DND-41 (cell line): ENCODE measurements at regions not wholly inside any gene's neighbourhood (a gene's known extent, or its start where the extent isn't known, plus 50 kb on each side); places are given as distances from the start of the nearest gene placed in this dataset.

ENCODE experiments used
- ATAC-seq: fragments of 200-7000 bp; cut with Tn5 transposase; 3 replicates; pipeline ENCODE4 v1.9.1; 2021; ENCODE audit warnings: low read depth; ENCODE audit not compliant: insufficient read depth
- DNase-seq: peaks from one replicate; pipeline ENCODE4 v3.0.0-alpha.2; 2020
- H2AFZ ChIP-seq: 2 replicates; pipeline ENCODE4 v1.6.0; 2012; ENCODE audit warnings: low read depth, low read length
- H3K27ac ChIP-seq: 2 replicates; pipeline ENCODE4 v1.5.1; 2012; ENCODE audit warnings: low read length, inconsistent platforms
- H3K27me3 ChIP-seq: fragments of 200-600 bp; sonication (generic); 2 replicates; pipeline ENCODE4 v1.6.0; 2012; ENCODE audit warnings: low read length, mild to moderate bottlenecking, inconsistent platforms; ENCODE audit not compliant: insufficient read depth, poor library complexity
- H3K36me3 ChIP-seq: 2 replicates; pipeline ENCODE4 v1.5.1; 2012; ENCODE audit warnings: low read length, inconsistent platforms; ENCODE audit not compliant: insufficient read depth
- H3K4me1 ChIP-seq: 2 replicates; pipeline ENCODE4 v1.5.1; 2012; ENCODE audit warnings: mild to moderate bottlenecking, low read length; ENCODE audit not compliant: insufficient read depth
- H3K4me2 ChIP-seq: 2 replicates; pipeline ENCODE4 v1.6.0; 2012; ENCODE audit warnings: mild to moderate bottlenecking, moderate library complexity, low read length, inconsistent platforms; ENCODE audit not compliant: insufficient read depth
- H3K4me3 ChIP-seq, 2 experiments: fragments of 200-600 bp in 1 of 2; shearing (Covaris generic) in 1 of 2; 2 replicates each; pipeline ENCODE4 v1.5.1; 2012 to 2016; ENCODE audit warnings: inconsistent platforms in 2 of 2, low read length in 2 of 2, mild to moderate bottlenecking in 2 of 2, low read depth in 1 of 2, moderate library complexity in 1 of 2
- H3K79me2 ChIP-seq: 2 replicates; pipeline ENCODE4 v1.6.0; 2012; ENCODE audit warnings: low read length, inconsistent platforms; ENCODE audit not compliant: insufficient read depth
- H3K9ac ChIP-seq: 2 replicates; pipeline ENCODE4 v1.6.0; 2012; ENCODE audit warnings: low read depth, mild to moderate bottlenecking, inconsistent platforms, low read length, moderate library complexity
- H3K9me3 ChIP-seq: 2 replicates; pipeline ENCODE4 v1.5.1; 2012; ENCODE audit warnings: low read length, moderate library complexity, mild to moderate bottlenecking, inconsistent platforms; ENCODE audit not compliant: insufficient read depth, severe bottlenecking
- H4K20me1 ChIP-seq: 2 replicates; pipeline ENCODE4 v1.6.0; 2012; ENCODE audit warnings: low read length; ENCODE audit not compliant: insufficient read depth
- CTCF ChIP-seq: IDR thresholded peaks from 2 replicates; pipeline ENCODE4 v1.5.1; 2012; ENCODE audit warnings: borderline replicate concordance, low read length, moderate library complexity, mild to moderate bottlenecking; ENCODE audit not compliant: poor library complexity, severe bottlenecking; ENCODE audit errors: extremely low read depth
- EZH2 ChIP-seq: IDR thresholded peaks from 3 replicates; pipeline ENCODE4 v1.6.1; 2012; ENCODE audit warnings: borderline replicate concordance, low read depth, mild to moderate bottlenecking, moderate library complexity, low read length, inconsistent platforms; ENCODE audit not compliant: severe bottlenecking

- Histone ChIP-seq H3K27ac (no peak overlapping the region), H4K20me1 (no peaks in the 10 kb centered on the region), H3K79me2 (no peaks in the 10 kb centered on the region), H2AFZ (no peak overlapping the region), H3K9ac (no peak overlapping the region), H3K9me3 (no peaks in the 10 kb centered on the region), H3K4me2 (no peak overlapping the region), H3K4me1 (no peaks in the 10 kb centered on the region), H3K36me3 (no peaks in the 10 kb centered on the region), H3K4me3 (no peak overlapping the region), H3K27me3 (no peaks in the 10 kb centered on the region)
- ATAC-seq (no peak), DNase-seq (no peak)
- TF ChIP-seq CTCF (no peak), EZH2 (no peak)
Measured at GRCh38 chr16:51876601-51876875, 670.4 kb downstream of the TOX3 start.

GRCh38 chr16:51875834-51876600 is 670.9 kb downstream of the TOX3 start:
- no peak overlapping the region for H3K9ac ChIP-seq
- H3K4me2 ChIP-seq = no peak overlapping the region
- no peaks in the 10 kb centered on the region for H3K79me2 ChIP-seq
- TF ChIP-seq EZH2 (no peak), CTCF (no peak)
- no peak overlapping the region for H3K4me3 ChIP-seq
- no peaks in the 10 kb centered on the region for H3K9me3 ChIP-seq
- DNase-seq = no peak
- H3K4me1 ChIP-seq = no peaks in the 10 kb centered on the region
- H3K27me3 ChIP-seq = no peaks in the 10 kb centered on the region
- no peaks in the 10 kb centered on the region for H4K20me1 ChIP-seq
- H2AFZ ChIP-seq = no peak overlapping the region
- H3K36me3 ChIP-seq = no peaks in the 10 kb centered on the region
- no peak for ATAC-seq
- no peak overlapping the region for H3K27ac ChIP-seq

- no peaks in the 10 kb centered on the region for H3K4me1 ChIP-seq
- no peaks in the 10 kb centered on the region for H3K9me3 ChIP-seq
- TF ChIP-seq CTCF (no peak), EZH2 (no peak)
- ATAC-seq (no peak), DNase-seq (no peak)
- no peaks in the 10 kb centered on the region for H3K36me3 ChIP-seq
- no peak overlapping the region for H3K9ac ChIP-seq
- H3K4me2 ChIP-seq = no peak overlapping the region
- peaks cover 2% of the 10 kb centered on the region for H3K27me3 ChIP-seq
- no peak overlapping the region for H3K27ac ChIP-seq
- no peaks in the 10 kb centered on the region for H3K79me2 ChIP-seq
- no peak overlapping the region for H3K4me3 ChIP-seq
- H4K20me1 ChIP-seq = no peaks in the 10 kb centered on the region
- H2AFZ ChIP-seq = no peak overlapping the region
Measured at GRCh38 chr16:51872524-51872923, 674.4 kb downstream of the TOX3 start.

GRCh38 chr16:51870296-51870854 is 676.6 kb downstream of the TOX3 start:
- Histone ChIP-seq H3K36me3 (no peaks in the 10 kb centered on the region), H3K9ac (no peak overlapping the region), H4K20me1 (no peaks in the 10 kb centered on the region), H3K4me2 (no peak overlapping the region), H3K4me1 (no peaks in the 10 kb centered on the region), H3K9me3 (no peaks in the 10 kb centered on the region), H3K79me2 (no peaks in the 10 kb centered on the region), H3K27me3 (peaks cover 2% of the 10 kb centered on the region), H3K4me3 (no peak overlapping the region), H2AFZ (no peak overlapping the region), H3K27ac (no peak overlapping the region)
- no peak for ATAC-seq
- DNase-seq = no peak
- TF ChIP-seq EZH2 (no peak), CTCF (no peak)
